HG03457 (cell line): ENCODE measurements at regions not wholly inside any gene's neighbourhood (a gene's known extent, or its start where the extent isn't known, plus 50 kb on each side); places are given as distances from the start of the nearest gene placed in this dataset.
A peak's percentile ranks its signal among the peaks of the same experiment; 100 is the strongest.
"Not testable (repeated sequence)": the region's sequence is repeated elsewhere in the genome, so short reads cannot be mapped to it uniquely, and the experiment has no call there.

Experiments
- ATAC-seq: cut with Tn5 transposase; IDR thresholded peaks from one replicate; pipeline ENCODE4 v1.9.1; 2021; ENCODE audit warnings: moderate number of reproducible peaks; ENCODE audit not compliant: unreplicated experiment

GRCh38 chr2:8561692-8562091 lies 120.2 kb upstream of the ID2 start:
- ATAC-seq = not testable (repeated sequence)

GRCh38 chr2:8563814-8564474 lies 117.9 kb upstream of the ID2 start:
- no peak for ATAC-seq

- ATAC-seq = no peak
Observed at GRCh38 chr2:8564475-8564874, 117.4 kb upstream of the ID2 start.

- no peak for ATAC-seq
Observed at GRCh38 chr2:8565399-8566154, 116.3 kb upstream of the ID2 start.

- ATAC-seq = no peak
Observed at GRCh38 chr2:8566155-8566670, 115.6 kb upstream of the ID2 start.

- no peak for ATAC-seq
Observed at GRCh38 chr2:8566774-8567468, 114.9 kb upstream of the ID2 start.

GRCh38 chr2:8567469-8568260 lies 114.2 kb upstream of the ID2 start:
- no peak for ATAC-seq

GRCh38 chr2:8568543-8569302 lies 113.1 kb upstream of the ID2 start:
- no peak for ATAC-seq

- no peak for ATAC-seq
Observed at GRCh38 chr2:8569332-8569930, 112.4 kb upstream of the ID2 start.

GRCh38 chr2:8570637-8571036 lies 111.2 kb upstream of the ID2 start:
- ATAC-seq = no peak

- no peak for ATAC-seq
Observed at GRCh38 chr2:8571301-8571791, 110.5 kb upstream of the ID2 start.

- no peak for ATAC-seq
Observed at GRCh38 chr2:8571792-8572499, 109.9 kb upstream of the ID2 start.

- ATAC-seq = no peak
Observed at GRCh38 chr2:8572712-8573233, 109.1 kb upstream of the ID2 start.

- ATAC-seq = no peak
Observed at GRCh38 chr2:8573234-8573941, 108.5 kb upstream of the ID2 start.

- no peak for ATAC-seq
Observed at GRCh38 chr2:8573942-8574195, 108.0 kb upstream of the ID2 start.

- ATAC-seq = peak; percentile 52
Observed at GRCh38 chr2:8574196-8575037, 107.4 kb upstream of the ID2 start.

- no peak for ATAC-seq
Observed at GRCh38 chr2:8575038-8575833, 106.6 kb upstream of the ID2 start.
